CD4-positive, CD25-positive, alpha-beta regulatory T cell (primary cell): ENCODE measurements at regions not wholly inside any gene's neighbourhood (a gene's known extent, or its start where the extent isn't known, plus 50 kb on each side); places are given as distances from the start of the nearest gene placed in this dataset.

Experiments used
- ATAC-seq, 2 donors: fragments of 150-1000 bp; cut with Tn5 transposase; one replicate each; pipeline ENCODE4 v1.10.0; 2021; ENCODE audit warnings: low read depth in 2 of 2, moderate number of reproducible peaks in 2 of 2, moderate library complexity in 1 of 2
- DNase-seq, 3 donors: peaks; one replicate each; pipeline versions ENCODE4 v3.0.0 to v3.0.0-alpha.2; 2012 to 2022; ENCODE audit warnings: mixed read lengths in 1 of 3
- H3K27ac ChIP-seq: one replicate; pipeline ENCODE4 v1.7.0; 2013; ENCODE audit warnings: mild to moderate bottlenecking, low read length; ENCODE audit not compliant: insufficient read depth, poor library complexity, severe bottlenecking
- H3K27me3 ChIP-seq: one replicate; pipeline ENCODE4 v1.7.0; 2013; ENCODE audit warnings: low read length; ENCODE audit not compliant: control insufficient read depth, insufficient read depth
- H3K36me3 ChIP-seq: one replicate; pipeline ENCODE4 v1.7.0; 2013; ENCODE audit warnings: mild to moderate bottlenecking, low read length, moderate library complexity; ENCODE audit not compliant: control insufficient read depth, insufficient read depth
- H3K4me1 ChIP-seq: 2 replicates; pipeline ENCODE4 v1.7.0; 2013; ENCODE audit warnings: mild to moderate bottlenecking, low read length; ENCODE audit not compliant: insufficient read depth, control insufficient read depth, poor library complexity, severe bottlenecking
- H3K4me3 ChIP-seq: one replicate; pipeline ENCODE4 v1.7.0; 2013; ENCODE audit warnings: low read depth, mild to moderate bottlenecking, low read length, moderate library complexity
- H3K9me3 ChIP-seq, 2 experiments: 1 replicate in 1 of 2; 2 replicates in 1 of 2; pipeline ENCODE4 v1.7.0; 2013; ENCODE audit warnings: low read length in 2 of 2, mild to moderate bottlenecking in 1 of 2, moderate library complexity in 1 of 2; ENCODE audit not compliant: control insufficient read depth in 2 of 2
- H3K27ac Mint-ChIP-seq, 3 donors: one replicate each; pipeline ENCODE4 v1.8.0; 2020 to 2022; ENCODE audit warnings: mild to moderate bottlenecking in 3 of 3, mixed read lengths in 3 of 3, moderate library complexity in 2 of 3
- H3K27me3 Mint-ChIP-seq: one replicate; pipeline ENCODE4 v1.8.0; 2022; ENCODE audit warnings: mild to moderate bottlenecking, mixed read lengths
- H3K36me3 Mint-ChIP-seq: one replicate; pipeline ENCODE4 v1.8.0; 2020; ENCODE audit warnings: mixed read lengths
- H3K4me1 Mint-ChIP-seq, 4 donors: one replicate each; pipeline ENCODE4 v1.8.0; 2020 to 2022; ENCODE audit warnings: mixed read lengths in 4 of 4, mild to moderate bottlenecking in 1 of 4
- H3K4me3 Mint-ChIP-seq, 4 donors: one replicate each; pipeline ENCODE4 v1.8.0; 2020 to 2022; ENCODE audit warnings: mild to moderate bottlenecking in 4 of 4, mixed read lengths in 4 of 4, moderate library complexity in 3 of 4
- H3K9me3 Mint-ChIP-seq, 7 donors: one replicate each; pipeline ENCODE4 v1.8.0; 2020 to 2022; ENCODE audit warnings: mixed read lengths in 7 of 7, mild to moderate bottlenecking in 3 of 7, moderate library complexity in 2 of 7

- Histone ChIP-seq H3K27me3 (no peaks in the 10 kb centered on the region), H3K4me3 (no peak overlapping the region), H3K27ac (no peak overlapping the region), H3K36me3 (no peaks in the 10 kb centered on the region), H3K4me1 (no peaks in the 10 kb centered on the region), H3K9me3 (no peaks in the 10 kb centered on the region)
- ATAC-seq (no peak), DNase-seq (no peak)
- H3K9me3 Mint-ChIP-seq = peaks cover 0 to 7% (median 2%) of the 10 kb centered on the region in 7 donors
- H3K27ac Mint-ChIP-seq = no peak overlapping the region
- peaks cover 0 to 5% (median 2%) of the 10 kb centered on the region in 4 donors for H3K4me1 Mint-ChIP-seq
- no peak overlapping the region for H3K4me3 Mint-ChIP-seq
- peaks cover 4% of the 10 kb centered on the region for H3K36me3 Mint-ChIP-seq
- H3K27me3 Mint-ChIP-seq = peaks cover 6% of the 10 kb centered on the region
Observed at GRCh38 chr7:30212701-30213111, 71.7 kb upstream of the ZNRF2 start.

DNA sequence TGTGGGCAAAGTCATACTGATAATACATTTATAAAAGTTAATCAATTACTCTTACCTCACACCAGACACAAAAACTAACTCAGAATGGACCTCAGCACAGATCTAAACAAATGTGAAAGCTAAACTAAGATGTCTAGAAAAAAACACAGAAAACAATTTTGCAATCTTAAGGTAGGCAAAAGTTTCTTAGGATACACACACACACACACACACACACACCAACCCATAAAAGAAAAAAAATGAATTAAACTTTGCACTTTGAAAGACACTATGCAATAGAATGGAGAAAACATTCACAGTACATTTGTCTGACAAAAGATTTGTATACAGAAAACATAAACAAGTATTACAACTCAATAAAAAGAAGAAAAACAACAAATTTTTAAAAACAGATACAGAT lies 70.8 kb upstream of the ZNRF2 start:
- H3K9me3 ChIP-seq = no peaks in the 10 kb centered on the region
- Mint-ChIP-seq H3K4me3 (no peak overlapping the region), H3K27ac (no peak overlapping the region), H3K9me3 (peaks cover 0 to 7% (median 2%) of the 10 kb centered on the region in 7 donors), H3K36me3 (peaks cover 4% of the 10 kb centered on the region), H3K4me1 (peaks cover 0 to 6% (median 2%) of the 10 kb centered on the region in 4 donors), H3K27me3 (peaks cover 6% of the 10 kb centered on the region)
- H3K27ac ChIP-seq = no peak overlapping the region
- no peaks in the 10 kb centered on the region for H3K36me3 ChIP-seq
- ATAC-seq (no peak), DNase-seq (no peak)
- H3K4me1 ChIP-seq = no peaks in the 10 kb centered on the region
- H3K27me3 ChIP-seq = no peaks in the 10 kb centered on the region
- H3K4me3 ChIP-seq = no peak overlapping the region

GRCh38 chr7:30214651-30215137 lies 69.7 kb upstream of the ZNRF2 start:
- H3K4me1 ChIP-seq = no peaks in the 10 kb centered on the region
- DNase-seq (no peak), ATAC-seq (no peak)
- no peaks in the 10 kb centered on the region for H3K9me3 ChIP-seq
- H3K27me3 ChIP-seq = no peaks in the 10 kb centered on the region
- Mint-ChIP-seq H3K27me3 (peaks cover 6% of the 10 kb centered on the region), H3K4me1 (peaks cover 0 to 6% (median 2%) of the 10 kb centered on the region in 4 donors), H3K27ac (no peak overlapping the region), H3K9me3 (peaks cover 0 to 15% (median 4%) of the 10 kb centered on the region in 7 donors), H3K4me3 (no peak overlapping the region), H3K36me3 (peaks cover 4% of the 10 kb centered on the region)
- no peak overlapping the region for H3K27ac ChIP-seq
- H3K4me3 ChIP-seq = no peak overlapping the region
- no peaks in the 10 kb centered on the region for H3K36me3 ChIP-seq

GRCh38 chr7:30221764-30222163 lies 62.6 kb upstream of the ZNRF2 start:
- Histone ChIP-seq H3K27ac (no peak overlapping the region), H3K27me3 (no peaks in the 10 kb centered on the region), H3K4me3 (no peak overlapping the region), H3K4me1 (no peaks in the 10 kb centered on the region), H3K9me3 (no peaks in the 10 kb centered on the region), H3K36me3 (no peaks in the 10 kb centered on the region)
- Mint-ChIP-seq H3K27me3 (no peaks in the 10 kb centered on the region), H3K9me3 (peaks cover 0 to 24% (median 4%) of the 10 kb centered on the region in 7 donors), H3K36me3 (peaks cover 4% of the 10 kb centered on the region), H3K4me1 (peaks cover 2 to 15% (median 6%) of the 10 kb centered on the region in 4 donors), H3K4me3 (no peak overlapping the region), H3K27ac (no peak overlapping the region)
- ATAC-seq = no peak
- no peak for DNase-seq

- Mint-ChIP-seq H3K36me3 (peaks cover 4% of the 10 kb centered on the region), H3K9me3 (peaks cover 0 to 22% (median 3%) of the 10 kb centered on the region in 7 donors), H3K27me3 (no peaks in the 10 kb centered on the region), H3K4me3 (no peak overlapping the region), H3K27ac (peak overlapping the region in 1 of 3 donors; percentile 68), H3K4me1 (peaks cover 2 to 10% (median 6%) of the 10 kb centered on the region in 4 donors)
- H3K27me3 ChIP-seq = no peaks in the 10 kb centered on the region
- H3K4me1 ChIP-seq = no peaks in the 10 kb centered on the region
- ATAC-seq (no peak), DNase-seq (no peak)
- no peaks in the 10 kb centered on the region for H3K9me3 ChIP-seq
- H3K4me3 ChIP-seq = no peak overlapping the region
- H3K27ac ChIP-seq = no peak overlapping the region
- no peaks in the 10 kb centered on the region for H3K36me3 ChIP-seq
Observed at GRCh38 chr7:30222515-30223215, 61.7 kb upstream of the ZNRF2 start.

- Mint-ChIP-seq H3K4me3 (no peak overlapping the region), H3K4me1 (peaks cover 2 to 10% (median 6%) of the 10 kb centered on the region in 4 donors), H3K36me3 (peaks cover 4% of the 10 kb centered on the region), H3K27ac (no peak overlapping the region), H3K9me3 (peaks cover 0 to 17% (median 3%) of the 10 kb centered on the region in 7 donors), H3K27me3 (no peaks in the 10 kb centered on the region)
- DNase-seq (no peak), ATAC-seq (no peak)
- H3K4me1 ChIP-seq = no peaks in the 10 kb centered on the region
- H3K27ac ChIP-seq = no peak overlapping the region
- H3K4me3 ChIP-seq = no peak overlapping the region
- no peaks in the 10 kb centered on the region for H3K27me3 ChIP-seq
- H3K36me3 ChIP-seq = no peaks in the 10 kb centered on the region
- no peaks in the 10 kb centered on the region for H3K9me3 ChIP-seq
Observed at GRCh38 chr7:30223896-30224295, 60.5 kb upstream of the ZNRF2 start.

- H3K27me3 ChIP-seq = no peaks in the 10 kb centered on the region
- H3K4me1 ChIP-seq = no peaks in the 10 kb centered on the region
- H3K9me3 Mint-ChIP-seq = peaks cover 0 to 10% (median 2%) of the 10 kb centered on the region in 7 donors
- H3K27ac ChIP-seq = no peak overlapping the region
- H3K27me3 Mint-ChIP-seq = no peaks in the 10 kb centered on the region
- H3K4me1 Mint-ChIP-seq = peaks cover 2 to 10% (median 6%) of the 10 kb centered on the region in 4 donors
- H3K4me3 ChIP-seq = no peak overlapping the region
- H3K36me3 ChIP-seq = no peaks in the 10 kb centered on the region
- no peak for DNase-seq
- H3K27ac Mint-ChIP-seq = peak overlapping the region in 1 of 3 donors; percentile 40
- ATAC-seq = peak in 1 of 2 donors; percentile 20
- H3K4me3 Mint-ChIP-seq = no peak overlapping the region
- no peaks in the 10 kb centered on the region for H3K9me3 ChIP-seq
- H3K36me3 Mint-ChIP-seq = peaks cover 4% of the 10 kb centered on the region
Observed at GRCh38 chr7:30224511-30225062, 59.8 kb upstream of the ZNRF2 start.
